MM.1S (cell line): ENCODE measurements at regions not wholly inside any gene's neighbourhood (a gene's known extent, or its start where the extent isn't known, plus 50 kb on each side); places are given as distances from the start of the nearest gene placed in this dataset.

Experiments
- DNase-seq: peaks from one replicate; pipeline ENCODE4 v3.0.0-alpha.2; 2015
- H2AFZ ChIP-seq: fragments of 300-600 bp; sonication (generic); 2 replicates; pipeline ENCODE4 v1.6.0; 2016; ENCODE audit warnings: antibody characterized with exemption, low read length
- H3F3A ChIP-seq: fragments of 300-600 bp; sonication (generic); 2 replicates; pipeline ENCODE4 v1.6.1; 2016; ENCODE audit warnings: mild to moderate bottlenecking, antibody characterized with exemption, low read length, moderate library complexity, mixed read lengths; ENCODE audit not compliant: insufficient read depth
- H3K27ac ChIP-seq: fragments of 300-600 bp; sonication (generic); 2 replicates; pipeline ENCODE4 v1.5.1; 2016; ENCODE audit warnings: mild to moderate bottlenecking, low read length
- H3K27me3 ChIP-seq: fragments of 300-600 bp; sonication (generic); replicated peaks from 2 replicates; pipeline ENCODE4 v1.6.0; 2016; ENCODE audit warnings: low read length; ENCODE audit not compliant: insufficient read depth
- H3K36me3 ChIP-seq: fragments of 300-600 bp; sonication (generic); replicated peaks from 2 replicates; pipeline ENCODE4 v1.6.1; 2016; ENCODE audit warnings: mild to moderate bottlenecking, low read length, mixed read lengths; ENCODE audit not compliant: insufficient read depth
- H3K4me1 ChIP-seq: fragments of 300-600 bp; sonication (generic); 2 replicates; pipeline ENCODE4 v1.6.1; 2016; ENCODE audit warnings: low read length, mixed read lengths
- H3K4me2 ChIP-seq: fragments of 300-600 bp; sonication (generic); 2 replicates; pipeline ENCODE4 v1.6.0; 2016; ENCODE audit warnings: low read depth, low read length
- H3K4me3 ChIP-seq: fragments of 300-600 bp; sonication (generic); 2 replicates; pipeline ENCODE4 v1.5.1; 2016; ENCODE audit warnings: low read length, mixed read lengths
- H3K79me2 ChIP-seq: fragments of 300-600 bp; sonication (generic); 2 replicates; pipeline ENCODE4 v1.6.1; 2016; ENCODE audit warnings: mixed run types, low read length, mixed read lengths
- H3K9ac ChIP-seq: fragments of 300-600 bp; sonication (generic); 2 replicates; pipeline ENCODE4 v1.6.1; 2016; ENCODE audit warnings: low read length, mixed read lengths
- H3K9me2 ChIP-seq: fragments of 300-600 bp; sonication (generic); replicated peaks from 2 replicates; pipeline ENCODE4 v1.6.1; 2016; ENCODE audit warnings: mild to moderate bottlenecking, low read length, mixed read lengths; ENCODE audit not compliant: insufficient read depth
- H3K9me3 ChIP-seq: fragments of 300-600 bp; sonication (generic); replicated peaks from 2 replicates; pipeline ENCODE4 v1.6.1; 2016; ENCODE audit warnings: mild to moderate bottlenecking, low read length, mixed read lengths; ENCODE audit not compliant: insufficient read depth
- H4K20me1 ChIP-seq: fragments of 300-600 bp; sonication (generic); 2 replicates; pipeline ENCODE4 v1.6.1; 2016; ENCODE audit warnings: mild to moderate bottlenecking, low read length, moderate library complexity, mixed read lengths; ENCODE audit not compliant: insufficient read depth
- EZH2 ChIP-seq: fragments of 300-600 bp; sonication (generic); optimal IDR thresholded peaks from 2 replicates; pipeline ENCODE3; 2017; ENCODE audit warnings: low read depth, mild to moderate bottlenecking, antibody characterized with exemption, low read length, mixed read lengths
- EZH2phosphoT487 ChIP-seq: fragments of 300-600 bp; sonication (generic); IDR thresholded peaks from 2 replicates; pipeline ENCODE4 v1.6.1; 2018; ENCODE audit warnings: antibody characterized with exemption, low read length
- TF ChIP-seq, protein P1 (sequence below): fragments of 300-600 bp; sonication (generic); IDR thresholded peaks from 2 replicates; pipeline ENCODE4 v1.5.1; 2016; ENCODE audit warnings: antibody characterized with exemption, low read length, mixed read lengths

DNA sequence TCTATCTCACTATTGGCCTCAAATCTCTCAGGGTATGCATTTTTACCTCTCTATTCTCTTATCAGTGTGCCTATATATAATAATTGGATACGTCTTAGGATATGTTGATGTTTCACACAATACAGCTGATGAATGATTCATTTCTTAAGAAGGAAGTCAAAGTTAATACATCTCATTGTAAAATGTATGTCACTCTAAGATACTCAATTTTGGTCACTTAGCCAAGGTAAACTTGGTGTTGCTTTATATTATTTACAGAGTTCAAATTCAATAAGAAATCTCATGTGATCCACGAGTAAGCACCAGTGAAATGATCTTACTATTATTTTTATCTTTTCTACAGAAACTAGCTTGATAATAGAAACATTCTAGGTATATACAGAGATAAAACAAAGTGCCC is 1266.5 kb downstream of the JRKL start:
- Histone ChIP-seq H3K4me3 (no peak overlapping the region), H2AFZ (no peak overlapping the region), H3K4me2 (no peak overlapping the region), H4K20me1 (no peaks in the 10 kb centered on the region), H3K9me3 (no peaks in the 10 kb centered on the region), H3K79me2 (no peaks in the 10 kb centered on the region), H3F3A (no peaks in the 10 kb centered on the region), H3K27ac (no peak overlapping the region), H3K9me2 (no peaks in the 10 kb centered on the region), H3K4me1 (no peaks in the 10 kb centered on the region), H3K27me3 (no peaks in the 10 kb centered on the region), H3K36me3 (no peaks in the 10 kb centered on the region), H3K9ac (no peak overlapping the region)
- no peak for DNase-seq
- TF ChIP-seq EZH2 (no peak), EZH2phosphoT487 (no peak)
- TF ChIP-seq, protein P1, sequence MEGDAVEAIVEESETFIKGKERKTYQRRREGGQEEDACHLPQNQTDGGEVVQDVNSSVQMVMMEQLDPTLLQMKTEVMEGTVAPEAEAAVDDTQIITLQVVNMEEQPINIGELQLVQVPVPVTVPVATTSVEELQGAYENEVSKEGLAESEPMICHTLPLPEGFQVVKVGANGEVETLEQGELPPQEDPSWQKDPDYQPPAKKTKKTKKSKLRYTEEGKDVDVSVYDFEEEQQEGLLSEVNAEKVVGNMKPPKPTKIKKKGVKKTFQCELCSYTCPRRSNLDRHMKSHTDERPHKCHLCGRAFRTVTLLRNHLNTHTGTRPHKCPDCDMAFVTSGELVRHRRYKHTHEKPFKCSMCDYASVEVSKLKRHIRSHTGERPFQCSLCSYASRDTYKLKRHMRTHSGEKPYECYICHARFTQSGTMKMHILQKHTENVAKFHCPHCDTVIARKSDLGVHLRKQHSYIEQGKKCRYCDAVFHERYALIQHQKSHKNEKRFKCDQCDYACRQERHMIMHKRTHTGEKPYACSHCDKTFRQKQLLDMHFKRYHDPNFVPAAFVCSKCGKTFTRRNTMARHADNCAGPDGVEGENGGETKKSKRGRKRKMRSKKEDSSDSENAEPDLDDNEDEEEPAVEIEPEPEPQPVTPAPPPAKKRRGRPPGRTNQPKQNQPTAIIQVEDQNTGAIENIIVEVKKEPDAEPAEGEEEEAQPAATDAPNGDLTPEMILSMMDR = no peak

DNA sequence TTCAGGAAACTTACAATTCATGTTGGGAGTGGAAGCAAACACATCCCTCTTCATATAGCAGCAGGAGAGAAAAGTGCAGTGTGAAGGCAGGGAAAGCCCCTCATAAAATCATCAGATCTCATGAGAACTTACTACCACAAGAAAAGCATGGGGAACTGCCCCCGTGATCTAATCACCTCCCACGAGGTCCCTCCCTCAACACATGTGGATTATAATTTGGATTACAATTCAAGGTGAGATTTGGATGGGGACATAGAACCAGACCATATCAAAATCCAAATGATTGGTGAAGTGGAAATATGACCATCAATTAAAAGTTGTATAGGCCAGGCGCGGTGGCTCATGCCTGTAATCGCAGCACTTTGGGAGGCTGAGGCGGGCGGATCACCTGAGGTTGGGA is 1268.0 kb downstream of the JRKL start:
- Histone ChIP-seq H3K9ac (no peak overlapping the region), H3K36me3 (no peaks in the 10 kb centered on the region), H4K20me1 (no peaks in the 10 kb centered on the region), H2AFZ (no peak overlapping the region), H3F3A (no peaks in the 10 kb centered on the region), H3K4me1 (no peaks in the 10 kb centered on the region), H3K27me3 (no peaks in the 10 kb centered on the region), H3K9me2 (no peaks in the 10 kb centered on the region), H3K4me2 (no peak overlapping the region), H3K79me2 (no peaks in the 10 kb centered on the region), H3K9me3 (no peaks in the 10 kb centered on the region), H3K4me3 (no peak overlapping the region), H3K27ac (no peak overlapping the region)
- TF ChIP-seq EZH2phosphoT487 (no peak), EZH2 (no peak)
- TF ChIP-seq, protein P1 = no peak
- no peak for DNase-seq

DNA sequence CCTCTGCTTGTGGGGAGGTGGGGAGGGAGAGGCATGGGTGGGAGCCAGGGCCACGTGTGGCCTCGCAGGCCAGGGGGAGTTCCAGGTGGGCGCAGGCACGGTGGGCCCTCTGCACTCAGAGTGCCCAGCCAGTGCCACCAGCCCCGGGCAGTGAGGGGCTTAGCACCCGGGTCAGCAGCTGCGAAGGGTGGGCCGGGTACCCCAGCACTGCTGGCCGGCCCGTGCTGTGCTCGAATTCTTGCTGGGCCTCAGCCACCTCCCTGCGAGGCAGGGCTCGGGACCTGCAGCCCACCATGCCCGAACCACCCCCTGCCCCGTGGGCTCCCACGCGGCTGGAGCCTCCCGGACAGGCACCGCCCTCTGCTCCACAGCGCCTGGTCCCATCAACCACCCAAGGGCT is 1277.2 kb downstream of the JRKL start:
- TF ChIP-seq EZH2 = no peak
- no peak for TF ChIP-seq EZH2phosphoT487
- TF ChIP-seq, protein P1 = no peak

More for the DNA sequence above, 1277.2 kb downstream of the JRKL start:
- no peak overlapping the region for H3K4me2 ChIP-seq
- no peaks in the 10 kb centered on the region for H3K36me3 ChIP-seq
- no peaks in the 10 kb centered on the region for H3K79me2 ChIP-seq
- H4K20me1 ChIP-seq = no peaks in the 10 kb centered on the region
- no peak overlapping the region for H3K27ac ChIP-seq
- no peak overlapping the region for H2AFZ ChIP-seq
- no peaks in the 10 kb centered on the region; the same call in 1 of the 2 replicates for H3K9me3 ChIP-seq
- no peaks in the 10 kb centered on the region for H3K9me2 ChIP-seq
- no peaks in the 10 kb centered on the region for H3F3A ChIP-seq
- no peak for DNase-seq
- no peak overlapping the region for H3K9ac ChIP-seq
- no peak overlapping the region for H3K4me3 ChIP-seq
- no peaks in the 10 kb centered on the region for H3K27me3 ChIP-seq
- H3K4me1 ChIP-seq = no peaks in the 10 kb centered on the region
